SIG-M5 treated with dmso at 0.1 percent for 504 hours (cell line): ENCODE measurements at regions not wholly inside any gene's neighbourhood (a gene's known extent, or its start where the extent isn't known, plus 50 kb on each side); places are given as distances from the start of the nearest gene placed in this dataset.

ENCODE experiments used
- DNase-seq: peaks from one replicate; lab custom pipeline; 2025; ENCODE audit not compliant: unreplicated experiment; lab: John Stamatoyannopoulos, UW

- DNase-seq = no peak
Measured at GRCh38 chr7:16172366-16172765, 249.0 kb downstream of the CRPPA start.

- DNase-seq = no peak
Measured at GRCh38 chr7:16171928-16172327, 249.4 kb downstream of the CRPPA start.

GRCh38 chr7:16170671-16171070 lies 250.7 kb downstream of the CRPPA start:
- DNase-seq = no peak

GRCh38 chr7:16169537-16169936 lies 251.8 kb downstream of the CRPPA start:
- DNase-seq = no peak

GRCh38 chr7:16167526-16167925 lies 253.8 kb downstream of the CRPPA start:
- DNase-seq = no peak

GRCh38 chr7:16144361-16144760 lies 277.0 kb downstream of the CRPPA start:
- no peak for DNase-seq

GRCh38 chr7:16137944-16138343 lies 283.4 kb downstream of the CRPPA start:
- DNase-seq = no peak

- DNase-seq = no peak
Measured at GRCh38 chr7:16136896-16137295, 284.4 kb downstream of the CRPPA start.

GRCh38 chr7:16135658-16136057 lies 285.7 kb downstream of the CRPPA start:
- no peak for DNase-seq

GRCh38 chr7:16130111-16131110 lies 290.9 kb downstream of the CRPPA start:
- DNase-seq = no peak

GRCh38 chr7:16129431-16130110 lies 291.8 kb downstream of the CRPPA start:
- peak; percentile 18 for DNase-seq

- no peak for DNase-seq
Measured at GRCh38 chr7:16123117-16123770, 298.1 kb downstream of the CRPPA start.

- DNase-seq = no peak
Measured at GRCh38 chr7:16121876-16122390, 299.4 kb downstream of the CRPPA start.

- no peak for DNase-seq
Measured at GRCh38 chr7:16115374-16115773, 306.0 kb downstream of the CRPPA start.

- peak; percentile 26 for DNase-seq
Measured at GRCh38 chr7:16114633-16115032, 306.7 kb downstream of the CRPPA start.

GRCh38 chr7:16114071-16114470 lies 307.3 kb downstream of the CRPPA start:
- DNase-seq = no peak

- no peak for DNase-seq
Measured at GRCh38 chr7:16113058-16113457, 308.3 kb downstream of the CRPPA start.

GRCh38 chr7:16106869-16107268 lies 314.5 kb downstream of the CRPPA start:
- no peak for DNase-seq

GRCh38 chr7:16106300-16106699 lies 315.0 kb downstream of the CRPPA start:
- DNase-seq = no peak

GRCh38 chr7:16099302-16099849 lies 322.0 kb downstream of the CRPPA start:
- DNase-seq = no peak

GRCh38 chr7:16098585-16099179 lies 322.7 kb downstream of the CRPPA start:
- DNase-seq = peak; percentile 20
